Skeletal muscle cell (primary cell): ENCODE measurements at regions not wholly inside any gene's neighbourhood (a gene's known extent, or its start where the extent isn't known, plus 50 kb on each side); places are given as distances from the start of the nearest gene placed in this dataset.

ENCODE experiments used
- DNase-seq: peaks from one replicate; pipeline ENCODE4 v3.0.0-alpha.2; 2010; ENCODE audit warnings: low read depth
- H3K4me3 ChIP-seq: 2 replicates; pipeline ENCODE4 v1.5.1; 2011; ENCODE audit warnings: low read depth, mild to moderate bottlenecking, control low read depth, low read length, moderate library complexity

- H3K4me3 ChIP-seq: no peak overlapping the region
- no peak for DNase-seq
These were observed 253.8 kb upstream of the IGF1R start for GRCh38 chr15:98394546-98394945.

GRCh38 chr15:98395974-98396610 lies 252.2 kb upstream of the IGF1R start:
- no peak for DNase-seq
- H3K4me3 ChIP-seq: no peak overlapping the region

DNA sequence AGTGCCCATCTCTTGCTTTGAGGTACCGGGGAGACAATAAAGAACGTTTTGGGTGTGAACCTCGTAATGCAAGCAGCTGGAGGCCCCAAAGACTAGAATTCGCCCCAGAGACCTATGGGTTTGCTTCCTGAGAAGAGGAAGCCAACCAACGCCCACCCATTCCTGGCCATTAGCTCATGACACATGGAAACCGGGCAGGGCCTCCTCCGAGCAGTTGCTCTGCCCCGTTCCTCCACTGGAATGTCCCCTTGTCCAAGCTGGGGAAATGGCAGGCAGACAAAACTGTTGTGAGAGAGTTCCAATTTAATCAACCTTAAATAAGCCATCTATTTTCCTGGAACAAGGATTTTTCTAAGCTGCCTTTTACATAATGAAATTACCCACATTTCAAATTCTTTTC lies 250.9 kb upstream of the IGF1R start:
- no peak overlapping the region for H3K4me3 ChIP-seq
- DNase-seq: no peak

GRCh38 chr15:98398056-98398455 lies 250.3 kb upstream of the IGF1R start:
- no peak for DNase-seq
- H3K4me3 ChIP-seq: no peak overlapping the region

GRCh38 chr15:98398886-98399285 lies 249.5 kb upstream of the IGF1R start:
- H3K4me3 ChIP-seq: no peak overlapping the region
- DNase-seq: no peak

- no peak for DNase-seq
- no peak overlapping the region for H3K4me3 ChIP-seq
These were observed 248.2 kb upstream of the IGF1R start for GRCh38 chr15:98400120-98400519.

DNA sequence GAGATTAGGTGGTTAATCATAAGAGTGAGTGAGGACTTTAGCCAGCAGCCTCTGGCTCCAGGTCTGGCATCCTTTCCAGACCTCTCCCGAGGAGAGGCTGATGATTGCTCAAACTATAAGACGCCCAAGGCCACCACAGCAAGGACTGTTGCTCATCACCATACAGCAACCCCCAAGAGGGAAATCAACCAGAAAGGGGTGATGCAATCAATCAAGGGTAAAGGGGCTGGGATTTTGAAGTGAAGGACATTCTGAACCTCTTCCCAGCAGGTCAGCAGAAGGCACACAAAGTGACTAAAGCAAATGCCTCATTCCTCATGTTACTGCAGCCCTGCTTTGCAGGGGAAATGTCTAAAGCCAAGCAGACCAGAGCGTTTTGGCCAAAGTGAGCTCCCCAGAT lies 247.3 kb upstream of the IGF1R start:
- H3K4me3 ChIP-seq: no peak overlapping the region
- no peak for DNase-seq

GRCh38 chr15:98402486-98402885 lies 245.9 kb upstream of the IGF1R start:
- DNase-seq: no peak
- no peak overlapping the region for H3K4me3 ChIP-seq

GRCh38 chr15:98403169-98403568 lies 245.2 kb upstream of the IGF1R start:
- DNase-seq: no peak
- no peak overlapping the region for H3K4me3 ChIP-seq

DNA sequence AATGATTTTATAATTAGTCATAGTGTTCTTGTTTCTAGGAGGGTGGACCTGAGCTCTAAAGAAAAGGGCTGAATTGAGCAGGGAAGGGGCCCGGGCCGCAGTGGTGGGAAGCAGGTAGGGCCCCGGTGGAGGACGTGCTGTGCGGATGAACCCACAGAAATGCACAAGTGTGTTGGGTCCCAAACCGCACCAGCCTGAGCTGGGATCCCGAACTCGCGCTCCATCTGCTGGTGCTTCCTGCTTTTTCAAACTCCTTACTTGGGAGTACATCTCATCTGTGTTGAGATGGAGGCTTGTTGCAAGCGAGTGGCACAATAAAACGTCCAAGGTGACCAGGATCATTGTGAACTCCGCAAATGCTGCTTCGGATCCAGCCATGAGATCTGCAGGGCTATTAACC lies 244.8 kb upstream of the IGF1R start:
- no peak for DNase-seq
- no peak overlapping the region for H3K4me3 ChIP-seq

GRCh38 chr15:98405013-98405412 lies 243.3 kb upstream of the IGF1R start:
- DNase-seq: no peak
- H3K4me3 ChIP-seq: no peak overlapping the region

- DNase-seq: no peak
- H3K4me3 ChIP-seq: no peak overlapping the region
These were observed 240.1 kb upstream of the IGF1R start for GRCh38 chr15:98408231-98408630.

DNA sequence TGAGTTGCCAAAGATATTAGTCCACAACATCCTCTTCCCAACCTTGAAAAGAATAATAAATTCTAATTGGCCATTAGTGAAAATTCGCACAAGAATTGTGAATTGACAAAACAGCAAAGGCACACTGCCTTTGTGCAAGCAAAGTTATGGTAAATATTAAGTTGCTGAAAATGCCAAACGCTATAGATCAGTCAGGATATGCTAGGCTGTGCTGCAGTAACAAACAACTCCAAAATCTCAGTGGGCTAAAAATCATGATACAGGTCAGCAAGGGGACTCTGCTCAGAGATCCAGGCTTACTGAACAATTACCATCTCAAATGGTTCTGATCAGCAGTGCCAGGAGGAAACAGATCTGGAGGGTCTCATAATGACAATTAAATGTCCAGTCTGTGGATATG lies 238.0 kb upstream of the IGF1R start:
- DNase-seq: no peak

DNA sequence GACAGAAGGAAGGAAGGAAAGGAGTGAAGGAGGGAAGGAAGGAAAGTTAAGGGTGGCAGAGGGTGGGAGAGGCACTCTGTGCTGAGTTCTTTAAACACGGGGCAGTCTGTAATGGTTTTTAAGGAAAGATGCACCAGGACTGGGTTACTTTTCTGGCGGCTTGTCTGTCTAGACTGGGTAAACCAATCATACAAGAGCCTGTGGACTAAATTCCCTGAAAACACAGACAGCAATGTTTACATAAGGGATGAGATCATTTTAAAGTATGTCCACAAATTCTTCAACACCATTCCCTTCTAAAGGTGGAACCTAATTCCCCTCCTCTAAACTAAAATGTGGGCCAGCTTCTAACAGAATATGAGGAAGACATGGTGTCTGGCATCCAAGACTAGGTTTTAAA lies 235.5 kb upstream of the IGF1R start:
- DNase-seq: no peak
- H3K4me3 ChIP-seq: no peak overlapping the region

More for the DNA sequence above, 238.0 kb upstream of the IGF1R start:
- no peak overlapping the region for H3K4me3 ChIP-seq

GRCh38 chr15:98413933-98414546 lies 234.3 kb upstream of the IGF1R start:
- H3K4me3 ChIP-seq: no peak overlapping the region
- DNase-seq: no peak

- DNase-seq: no peak
- no peak overlapping the region for H3K4me3 ChIP-seq
These were observed 232.0 kb upstream of the IGF1R start for GRCh38 chr15:98416222-98416855.

GRCh38 chr15:98417346-98417745 lies 231.0 kb upstream of the IGF1R start:
- no peak for DNase-seq
- no peak overlapping the region for H3K4me3 ChIP-seq

- no peak for DNase-seq
- H3K4me3 ChIP-seq: no peak overlapping the region
These were observed 230.2 kb upstream of the IGF1R start for GRCh38 chr15:98418122-98418521.

GRCh38 chr15:98419173-98419780 lies 229.1 kb upstream of the IGF1R start:
- DNase-seq: no peak
- H3K4me3 ChIP-seq: no peak overlapping the region

- H3K4me3 ChIP-seq: no peak overlapping the region
These were observed 227.5 kb upstream of the IGF1R start for GRCh38 chr15:98420837-98421236.

More at GRCh38 chr15:98420837-98421236, 227.5 kb upstream of the IGF1R start:
- DNase-seq: no peak
